SU-DHL-6 (cell line): ENCODE measurements at regions not wholly inside any gene's neighbourhood (a gene's known extent, or its start where the extent isn't known, plus 50 kb on each side); places are given as distances from the start of the nearest gene placed in this dataset.

Experiments used
- CTCF ChIP-seq: fragments of 200-600 bp; sonication (generic); IDR thresholded peaks from one replicate; pipeline ENCODE4 v1.5.1; 2017; ENCODE audit warnings: antibody characterized with exemption, mild to moderate bottlenecking, low read length, moderate library complexity; ENCODE audit not compliant: insufficient read depth, poor library complexity, severe bottlenecking
- EZH2phosphoT487 ChIP-seq: fragments of 200-600 bp; sonication (generic), shearing (Covaris generic); conservative IDR thresholded peaks from 2 replicates; pipeline ENCODE4 v1.6.1; 2018; ENCODE audit warnings: mild to moderate bottlenecking, antibody characterized with exemption, low read length, moderate library complexity, mixed read lengths

- TF ChIP-seq CTCF, result no peak
- no peak for TF ChIP-seq EZH2phosphoT487
These were observed 101.7 kb upstream of the NTRK2 start for GRCh38 chr9:84567805-84568204.
